A673 (cell line): ENCODE measurements at regions not wholly inside any gene's neighbourhood (a gene's known extent, or its start where the extent isn't known, plus 50 kb on each side); places are given as distances from the start of the nearest gene placed in this dataset.

ENCODE experiments used
- BruUV-seq: library from RNA; stranded (reverse); fragments of 400-500 nt; replicated peaks from 2 replicates; lab custom pipeline; 2021; lab: Mats Ljungman, UMichigan
- CTCF ChIA-PET: fragments of 300-600 bp; sonication (Branson Sonifier 250); formaldehyde crosslinking; loops from one replicate; lab custom pipeline; 2022; ENCODE audit warnings: antibody characterized with exemption; lab: Charles Lee
- POLR2A ChIA-PET: fragments of 300-600 bp; sonication (Branson Sonifier 250); formaldehyde crosslinking; loops from one replicate; lab custom pipeline; 2022; ENCODE audit warnings: antibody characterized with exemption; ENCODE audit not compliant: low non-redundant PET; lab: Charles Lee
- DNase-seq: peaks from one replicate; pipeline ENCODE4 v3.0.0-alpha.2; 2015; ENCODE audit warnings: low spot score
- H3K27ac ChIP-seq: fragments of 200-600 bp; sonication (generic); 2 replicates; pipeline ENCODE4 v1.5.1; 2016; ENCODE audit warnings: mixed run types, low read depth, mild to moderate bottlenecking, mixed read lengths, antibody characterized with exemption, low read length; ENCODE audit not compliant: poor library complexity, severe bottlenecking
- H3K27me3 ChIP-seq: fragments of 200-600 bp; sonication (generic); replicated peaks from 2 replicates; pipeline ENCODE4 v1.6.1; 2017; ENCODE audit warnings: mixed run types, low read depth, mild to moderate bottlenecking, mixed read lengths, antibody characterized with exemption, low read length; ENCODE audit not compliant: insufficient read depth, poor library complexity
- H3K36me3 ChIP-seq: fragments of 200-600 bp; sonication (generic); 2 replicates; pipeline ENCODE4 v1.6.1; 2016; ENCODE audit warnings: mixed run types, mild to moderate bottlenecking, mixed read lengths, antibody characterized with exemption, low read length; ENCODE audit not compliant: insufficient read depth, poor library complexity, severe bottlenecking
- H3K4me1 ChIP-seq: fragments of 200-600 bp; sonication (generic); 2 replicates; pipeline ENCODE4 v1.6.1; 2017; ENCODE audit warnings: mixed run types, mild to moderate bottlenecking, mixed read lengths, antibody characterized with exemption, low read length; ENCODE audit not compliant: insufficient read depth, poor library complexity, severe bottlenecking
- H3K4me3 ChIP-seq: fragments of 200-600 bp; sonication (generic); 2 replicates; pipeline ENCODE4 v1.5.1; 2016; ENCODE audit warnings: low read depth, mixed run types, mild to moderate bottlenecking, mixed read lengths, low read length; ENCODE audit not compliant: poor library complexity, severe bottlenecking
- H3K9me3 ChIP-seq: fragments of 200-600 bp; sonication (generic); 2 replicates; pipeline ENCODE4 v1.6.1; 2016; ENCODE audit warnings: mixed run types, low read depth, mild to moderate bottlenecking, mixed read lengths, antibody characterized with exemption, low read length; ENCODE audit not compliant: poor library complexity, severe bottlenecking
- CTCF ChIP-seq: fragments of 300-800, 200-600 bp; sonication (generic); conservative IDR thresholded peaks from 2 replicates; pipeline ENCODE4 v1.5.1; 2017; ENCODE audit warnings: low read depth, mild to moderate bottlenecking, antibody characterized with exemption, low read length, moderate library complexity, mixed read lengths
- EZH2 ChIP-seq: fragments of 200-600 bp; sonication (generic); IDR thresholded peaks from 2 replicates; pipeline ENCODE4 v1.6.1; 2017; ENCODE audit warnings: borderline replicate concordance, low read depth, mild to moderate bottlenecking, mixed read lengths, antibody characterized with exemption, low read length; ENCODE audit not compliant: poor library complexity, severe bottlenecking
- intact Hi-C: fragments of 100-400 bp; cut with micrococcal nuclease; formaldehyde crosslinking; loops from one replicate; pipeline ENCODE4 v1.10.0; 2022; ENCODE audit not compliant: unreplicated experiment

- ChIA-PET POLR2A (no interaction called here), CTCF (no interaction called here)
- H3K4me1 ChIP-seq = no peaks in the 10 kb centered on the region
- no peak for DNase-seq
- TF ChIP-seq CTCF (no peak), EZH2 (no peak)
- no TSS peak for BruUV-seq
- H3K36me3 ChIP-seq = no peaks in the 10 kb centered on the region
- no peak overlapping the region for H3K4me3 ChIP-seq
- H3K9me3 ChIP-seq = no peaks in the 10 kb centered on the region
- intact Hi-C loops = no loop called here
- H3K27me3 ChIP-seq = no peaks in the 10 kb centered on the region
- H3K27ac ChIP-seq = no peak overlapping the region
These were observed 828.6 kb downstream of the QKI start for GRCh38 chr6:164243012-164243610.

- H3K4me3 ChIP-seq = no peak overlapping the region
- intact Hi-C loops = no loop called here
- no peak overlapping the region for H3K27ac ChIP-seq
- H3K36me3 ChIP-seq = no peaks in the 10 kb centered on the region
- no peaks in the 10 kb centered on the region for H3K4me1 ChIP-seq
- no TSS peak for BruUV-seq
- POLR2A ChIA-PET = no interaction called here
- no peaks in the 10 kb centered on the region for H3K27me3 ChIP-seq
- H3K9me3 ChIP-seq = no peaks in the 10 kb centered on the region
- TF ChIP-seq CTCF (no peak), EZH2 (no peak)
- no peak for DNase-seq
- CTCF ChIA-PET = no interaction called here
These were observed 816.3 kb downstream of the QKI start for GRCh38 chr6:164230804-164231203.

GRCh38 chr6:164230259-164230658 is 815.7 kb downstream of the QKI start:
- Histone ChIP-seq H3K27me3 (no peaks in the 10 kb centered on the region), H3K4me1 (no peaks in the 10 kb centered on the region), H3K36me3 (no peaks in the 10 kb centered on the region), H3K4me3 (no peak overlapping the region), H3K27ac (no peak overlapping the region), H3K9me3 (no peaks in the 10 kb centered on the region)
- intact Hi-C loops = no loop called here
- POLR2A ChIA-PET = no interaction called here
- no TSS peak for BruUV-seq
- no peak for TF ChIP-seq CTCF
- no peak for TF ChIP-seq EZH2
- DNase-seq = no peak
- CTCF ChIA-PET = no interaction called here
